K562 (cell line): ENCODE measurements at regions not wholly inside any gene's neighbourhood (a gene's known extent, or its start where the extent isn't known, plus 50 kb on each side); places are given as distances from the start of the nearest gene placed in this dataset.

ENCODE experiments used
- ATAC-seq: fragments of 200-7000 bp; cut with Tn5 transposase; 3 replicates; pipeline ENCODE4 v1.9.1; 2020; ENCODE audit warnings: moderate library complexity
- BruUV-seq: library from RNA; stranded (reverse); fragments of 400-500 nt; replicated peaks from 2 replicates; lab custom pipeline; 2021; lab: Mats Ljungman, UMichigan
- CTCF ChIA-PET: fragments of 300-600 bp; formaldehyde crosslinking; extraction: SDS; loops from one replicate; lab custom pipeline; 2021; ENCODE audit warnings: low intra/inter-chr PET ratio; lab: Yijun Ruan, JAX
- POLR2A ChIA-PET: fragments of 300-600, 350-650 bp; sonication (Branson Sonifier 250); formaldehyde crosslinking; extraction: SDS; loops from one replicate; lab custom pipeline; 2021; ENCODE audit warnings: antibody characterized with exemption, inconsistent platforms; lab: Yijun Ruan, JAX
- DNase-seq, 4 experiments: peaks; one replicate each; pipeline versions ENCODE4 v3.0.0 to v3.0.0-alpha.2; 2011 to 2018; ENCODE audit warnings: low spot score in 3 of 4, mixed read lengths in 3 of 4; ENCODE audit errors: extremely low read depth in 1 of 4
- FAIRE-seq: peaks from 2 replicates; lab custom pipeline; 2011; peaks lifted over from hg19 to GRCh38; lab: Jason Lieb, UNC
- H2AFZ ChIP-seq: 2 replicates; pipeline ENCODE4 v1.6.0; 2011; ENCODE audit warnings: low read depth, low read length, control low read depth, inconsistent platforms
- H3K27ac ChIP-seq: fragments of 200-600 bp; 3 replicates; pipeline ENCODE4 v1.8.0; 2011; ENCODE audit warnings: low read depth, mild to moderate bottlenecking, control low read depth, inconsistent platforms, low read length, moderate library complexity, mixed read lengths; ENCODE audit errors: extremely low read depth
- H3K27me3 ChIP-seq, 2 experiments: fragments of 300-600 bp in 1 of 2; 2 replicates in 1 of 2; 3 replicates in 1 of 2; pipeline versions ENCODE4 v1.6.0 to v1.8.0; 2011; ENCODE audit warnings: inconsistent platforms in 2 of 2, low read length in 2 of 2, mild to moderate bottlenecking in 1 of 2, mixed read lengths in 1 of 2, moderate library complexity in 1 of 2; ENCODE audit not compliant: control insufficient read depth in 2 of 2, insufficient read depth in 2 of 2
- H3K36me3 ChIP-seq: fragments of 300-600 bp; 3 replicates; pipeline ENCODE4 v1.8.0; 2011; ENCODE audit warnings: mild to moderate bottlenecking, low read length, inconsistent platforms; ENCODE audit not compliant: control insufficient read depth, insufficient read depth
- H3K4me1 ChIP-seq, 2 experiments: fragments of 200-600 bp in 1 of 2; replicated peaks in 1 of 2; 2 replicates in 1 of 2; 3 replicates in 1 of 2; pipeline versions ENCODE4 v1.5.1 to v1.8.0; 2011; ENCODE audit warnings: inconsistent platforms in 2 of 2, low read length in 2 of 2, mild to moderate bottlenecking in 1 of 2, mixed read lengths in 1 of 2, moderate library complexity in 1 of 2; ENCODE audit not compliant: control insufficient read depth in 2 of 2, insufficient read depth in 2 of 2
- H3K4me2 ChIP-seq: 2 replicates; pipeline ENCODE4 v1.6.1; 2011; ENCODE audit warnings: low read length, control low read depth, inconsistent platforms, mixed read lengths; ENCODE audit not compliant: insufficient read depth
- H3K4me3 ChIP-seq: fragments of 200-600 bp; sonication (generic), shearing (Covaris generic); 2 replicates; pipeline ENCODE4 v1.5.1; 2016; ENCODE audit warnings: control low read depth, inconsistent platforms
- H3K79me2 ChIP-seq: fragments of 200-600 bp; 3 replicates; pipeline ENCODE4 v1.8.0; 2011; ENCODE audit warnings: low read length, inconsistent platforms; ENCODE audit not compliant: control insufficient read depth, insufficient read depth
- H3K9ac ChIP-seq, 2 experiments: 2 replicates each; pipeline versions ENCODE4 v1.6.0 to v1.6.1; 2011; ENCODE audit warnings: low read depth in 2 of 2, low read length in 2 of 2, control low read depth in 1 of 2, inconsistent platforms in 1 of 2, mild to moderate bottlenecking in 1 of 2, mixed read lengths in 1 of 2; ENCODE audit not compliant: insufficient read depth in 1 of 2
- H3K9me1 ChIP-seq: one replicate; pipeline ENCODE4 v1.6.0; 2011; ENCODE audit warnings: inconsistent platforms, mild to moderate bottlenecking, low read length, moderate library complexity; ENCODE audit not compliant: control insufficient read depth, insufficient read depth
- H3K9me3 ChIP-seq: replicated peaks from 2 replicates; pipeline ENCODE4 v1.5.1; 2011; ENCODE audit warnings: low read depth, low read length, inconsistent platforms; ENCODE audit not compliant: control insufficient read depth, insufficient read depth
- H4K20me1 ChIP-seq: replicated peaks from 2 replicates; pipeline ENCODE4 v1.6.1; 2011; ENCODE audit warnings: low read length, inconsistent platforms, mixed read lengths; ENCODE audit not compliant: control insufficient read depth, insufficient read depth
- ATF7 ChIP-seq: fragments of 450-650 bp; IDR thresholded peaks from 2 replicates; pipeline ENCODE4 v1.7.1; 2014; ENCODE audit warnings: mild to moderate bottlenecking, moderate library complexity
- ETV5 ChIP-seq: sonication (generic); formaldehyde crosslinking; IDR thresholded peaks from 2 replicates; pipeline ENCODE4 v1.4.0; 2020; ENCODE audit warnings: low read depth, mild to moderate bottlenecking, missing genetic modification reagents
- MCM7 ChIP-seq, 2 experiments: fragments of 450-650 bp; IDR thresholded peaks; 2 replicates each; pipeline ENCODE4 v1.6.1; 2016 to 2018
- MTA1 ChIP-seq: fragments of 450-650 bp; IDR thresholded peaks from 2 replicates; pipeline ENCODE4 v1.6.1; 2017; ENCODE audit warnings: borderline replicate concordance
- NFXL1 ChIP-seq: fragments of 450-650 bp; formaldehyde crosslinking; IDR thresholded peaks from 2 replicates; pipeline ENCODE4 v1.4.0; 2021; ENCODE audit warnings: mild to moderate bottlenecking
- NR1H2 ChIP-seq: sonication (generic); formaldehyde crosslinking; IDR thresholded peaks from 2 replicates; pipeline ENCODE4 v1.4.0; 2020; ENCODE audit warnings: mild to moderate bottlenecking, missing genetic modification reagents
- PATZ1 ChIP-seq: fragments of 250-450 bp; sonication (Bioruptor Pico); IDR thresholded peaks from 2 replicates; pipeline ENCODE4 v1.5.0; 2020; ENCODE audit warnings: mild to moderate bottlenecking, borderline replicate concordance
- RB1 ChIP-seq: fragments of 450-650 bp; IDR thresholded peaks from 2 replicates; pipeline ENCODE4 v1.6.1; 2017; ENCODE audit warnings: low read depth, mild to moderate bottlenecking
- RBM17 ChIP-seq: fragments of 200-400 bp; formaldehyde crosslinking; IDR thresholded peaks from 2 replicates; pipeline ENCODE4 v1.6.1; 2017; ENCODE audit warnings: low read depth, mild to moderate bottlenecking, low read length, borderline replicate concordance
- ZFP36 ChIP-seq: fragments of 150-350 bp; IDR thresholded peaks from 2 replicates; pipeline ENCODE4 v1.6.1; 2018; ENCODE audit warnings: low read length, low read depth; ENCODE audit not compliant: partially characterized antibody
- ZNF274 ChIP-seq: IDR thresholded peaks from 2 replicates; pipeline ENCODE4 v1.6.1; 2011; ENCODE audit warnings: low read depth, mild to moderate bottlenecking, low read length, moderate library complexity, borderline replicate concordance
- ZNF280A ChIP-seq: fragments of 450-650 bp; IDR thresholded peaks from 2 replicates; pipeline ENCODE4 v1.6.1; 2018; ENCODE audit warnings: mild to moderate bottlenecking, low read depth; ENCODE audit not compliant: partially characterized antibody
- ZNF354B ChIP-seq: fragments of 250-450 bp; sonication (Bioruptor Pico); IDR thresholded peaks from 2 replicates; pipeline ENCODE4 v1.4.0; 2020
- ZNF551 ChIP-seq: fragments of 250-450 bp; sonication (Bioruptor Pico); IDR thresholded peaks from 2 replicates; pipeline ENCODE4 v1.5.0; 2021; ENCODE audit warnings: mild to moderate bottlenecking, moderate library complexity
- ZNF696 ChIP-seq: fragments of 250-450 bp; sonication (Bioruptor Pico); conservative IDR thresholded peaks from 2 replicates; pipeline ENCODE4 v1.4.0; 2020; ENCODE audit warnings: mild to moderate bottlenecking, moderate library complexity
- WGBS: fragments of 100-300 bp; shearing (Covaris generic); methylation state at CpG from one replicate; pipeline ENCODE4 v1.1.6; 2016; ENCODE audit warnings: low coverage, mixed read lengths; ENCODE audit not compliant: insufficient coverage; ENCODE audit errors: missing lambda C conversion rate; 5-methylcytosine and 5-hydroxymethylcytosine counted together
- in situ Hi-C: fragments of 300-500 bp; cut with MboI; formaldehyde crosslinking; loops from 4 replicates; pipeline ENCODE4 v1.15.0; 2018; ENCODE audit warnings: inconsistent platforms, mixed read lengths
- intact Hi-C: fragments of 100-400 bp; cut with micrococcal nuclease; formaldehyde crosslinking; loops from 2 replicates; pipeline ENCODE4 v1.14.2; 2022

GRCh38 chr6:811831-812230 lies 118.9 kb upstream of the EXOC2 start:
- Histone ChIP-seq H3K27ac (no peak overlapping the region), H2AFZ (no peak overlapping the region), H3K9me3 (no peaks in the 10 kb centered on the region), H3K4me1 (no peaks in the 10 kb centered on the region), H3K9me1 (no peaks in the 10 kb centered on the region), H3K4me3 (no peak overlapping the region), H3K4me2 (no peak overlapping the region), H3K79me2 (no peaks in the 10 kb centered on the region), H4K20me1 (no peaks in the 10 kb centered on the region), H3K9ac (no peak overlapping the region), H3K27me3 (peaks cover 7 to 21% of the 10 kb centered on the region in 2 experiments; a peak in 3 of 5 replicates), H3K36me3 (no peaks in the 10 kb centered on the region)
- ATAC-seq (no peak), FAIRE-seq (no peak), DNase-seq (no peak)
- intact Hi-C loops (no loop called here), in situ Hi-C loops (no loop called here)
- no peak for TF ChIP-seq ZNF274
- no peak for TF ChIP-seq NR1H2 (CRISPR knock-in tag)
- TF ChIP-seq PATZ1 = no peak
- TF ChIP-seq ZFP36 = no peak
- no peak for TF ChIP-seq ZNF354B
- TF ChIP-seq RB1 = no peak
- no peak for TF ChIP-seq NFXL1 (CRISPR knock-in tag)
- no peak for TF ChIP-seq ATF7
- TF ChIP-seq ZNF280A = no peak
- TF ChIP-seq MCM7 (IDR thresholded peaks at IDR 0.05) = no peak
- no peak for TF ChIP-seq ZNF551 (CRISPR knock-in tag)
- TF ChIP-seq RBM17 = no peak
- TF ChIP-seq ETV5 = no peak
- no peak for TF ChIP-seq MTA1
- TF ChIP-seq ZNF696 (CRISPR knock-in tag) = no peak
- ChIA-PET CTCF (no interaction called here), POLR2A (no interaction called here)
- BruUV-seq = no TSS peak
- WGBS = 0% methylated on average over 2 of the region's 2 CpGs
